ENCODE measurements at regions not wholly inside any gene's neighbourhood (a gene's known extent, or its start where the extent isn't known, plus 50 kb on each side); places are given as distances from the start of the nearest gene placed in this dataset.
A peak's percentile ranks its signal among the peaks of the same experiment; 100 is the strongest.
"Not testable (repeated sequence)": the region's sequence is repeated elsewhere in the genome, so short reads cannot be mapped to it uniquely, and the experiment has no call there.

DNA sequence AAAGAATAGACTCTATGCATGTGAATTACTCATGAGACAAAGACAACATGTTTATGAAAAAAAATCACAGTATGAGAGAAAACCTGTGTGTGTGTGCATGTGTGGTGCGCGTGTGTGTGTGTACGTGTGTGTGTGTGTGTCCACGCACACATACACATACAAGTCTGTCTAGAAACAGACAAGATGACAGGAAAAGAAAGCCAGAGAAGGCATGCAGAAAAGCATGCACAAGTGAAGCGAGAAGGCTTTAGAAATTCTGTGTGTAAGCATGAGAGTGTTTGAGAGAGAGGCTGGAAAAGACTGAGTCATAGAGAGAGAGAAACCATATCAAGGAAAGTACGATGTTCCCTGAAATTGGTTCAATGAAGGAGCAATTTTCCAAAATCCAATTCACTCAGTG, 566.4 kb upstream of the C16orf82 start:
- H3K27me3 ChIP-seq = no peaks in the 10 kb centered on the region
- TF ChIP-seq POLR2AphosphoS5 (IDR thresholded peaks at IDR 0.05; ENCODE audit: insufficient read depth in 1 of 2, low read depth in 1 of 2) = no peak
- TF ChIP-seq, protein P1, sequence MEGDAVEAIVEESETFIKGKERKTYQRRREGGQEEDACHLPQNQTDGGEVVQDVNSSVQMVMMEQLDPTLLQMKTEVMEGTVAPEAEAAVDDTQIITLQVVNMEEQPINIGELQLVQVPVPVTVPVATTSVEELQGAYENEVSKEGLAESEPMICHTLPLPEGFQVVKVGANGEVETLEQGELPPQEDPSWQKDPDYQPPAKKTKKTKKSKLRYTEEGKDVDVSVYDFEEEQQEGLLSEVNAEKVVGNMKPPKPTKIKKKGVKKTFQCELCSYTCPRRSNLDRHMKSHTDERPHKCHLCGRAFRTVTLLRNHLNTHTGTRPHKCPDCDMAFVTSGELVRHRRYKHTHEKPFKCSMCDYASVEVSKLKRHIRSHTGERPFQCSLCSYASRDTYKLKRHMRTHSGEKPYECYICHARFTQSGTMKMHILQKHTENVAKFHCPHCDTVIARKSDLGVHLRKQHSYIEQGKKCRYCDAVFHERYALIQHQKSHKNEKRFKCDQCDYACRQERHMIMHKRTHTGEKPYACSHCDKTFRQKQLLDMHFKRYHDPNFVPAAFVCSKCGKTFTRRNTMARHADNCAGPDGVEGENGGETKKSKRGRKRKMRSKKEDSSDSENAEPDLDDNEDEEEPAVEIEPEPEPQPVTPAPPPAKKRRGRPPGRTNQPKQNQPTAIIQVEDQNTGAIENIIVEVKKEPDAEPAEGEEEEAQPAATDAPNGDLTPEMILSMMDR (IDR thresholded peaks at IDR 0.05) = no peak
- TF ChIP-seq POLR2A (IDR thresholded peaks at IDR 0.05) = no peak
- intact Hi-C loops (cut with DNase I) = no loop called here
- DNase-seq (ENCODE audit: extremely low spot score in 2 of 2) = no peak
- no peaks in the 10 kb centered on the region for H3K9me3 ChIP-seq
- no peaks in the 10 kb centered on the region for H3K4me1 ChIP-seq
- no peaks in the 10 kb centered on the region for H3K36me3 ChIP-seq
- no peak overlapping the region for H3K4me3 ChIP-seq
- no peak overlapping the region for H3K27ac ChIP-seq

DNA sequence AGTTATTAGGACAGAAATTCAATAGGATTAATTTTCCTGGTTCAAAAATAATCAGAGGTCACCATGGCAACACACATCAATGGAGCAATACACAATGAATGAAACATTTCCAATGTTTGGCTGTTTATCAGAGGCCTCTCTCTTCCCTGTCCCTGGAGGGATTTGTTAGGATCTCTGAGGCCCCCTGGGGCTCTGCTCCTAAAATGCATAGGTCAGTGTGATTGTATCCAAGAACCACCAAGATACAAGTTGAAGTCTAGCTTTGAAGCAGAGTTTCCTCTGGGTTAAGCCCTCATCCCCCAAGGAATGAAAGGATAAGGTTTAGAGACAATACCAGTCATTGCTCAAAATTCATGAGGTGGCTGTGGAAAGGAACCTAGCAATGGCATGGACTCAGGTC, 561.2 kb upstream of the C16orf82 start:
- Histone ChIP-seq H3K27me3 (no peaks in the 10 kb centered on the region), H3K36me3 (no peaks in the 10 kb centered on the region), H3K4me3 (no peak overlapping the region), H3K4me1 (no peaks in the 10 kb centered on the region), H3K9me3 (no peaks in the 10 kb centered on the region), H3K27ac (no peak overlapping the region)
- peak in 1 of 2 donors; percentile 4 for DNase-seq (ENCODE audit: extremely low spot score in 2 of 2)
- intact Hi-C loops (cut with DNase I) = no loop called here
- TF ChIP-seq POLR2A (IDR thresholded peaks at IDR 0.05) (no peak), POLR2AphosphoS5 (IDR thresholded peaks at IDR 0.05; ENCODE audit: insufficient read depth in 1 of 2, low read depth in 1 of 2) (no peak)
- TF ChIP-seq, protein P1 (IDR thresholded peaks at IDR 0.05) = no peak

DNA sequence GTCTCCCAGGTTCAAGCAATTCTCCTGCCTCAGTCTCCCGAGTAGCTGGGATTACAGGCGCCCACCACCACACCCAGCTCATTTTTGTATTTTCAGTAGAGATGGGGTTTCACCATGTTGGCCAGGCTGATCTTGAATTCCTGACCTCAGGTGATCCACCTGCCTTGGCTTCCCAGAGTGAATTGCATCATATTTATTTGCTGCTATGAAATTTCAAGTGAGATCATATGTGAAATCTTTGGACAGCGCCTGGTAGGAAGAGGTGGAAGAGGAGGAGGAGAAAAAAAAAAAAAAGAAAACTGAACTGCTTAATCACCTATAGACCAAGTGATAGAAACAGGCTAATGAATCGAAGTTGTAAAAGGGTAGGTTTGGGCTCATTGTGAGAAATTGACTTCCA, 557.8 kb upstream of the C16orf82 start:
- DNase-seq (ENCODE audit: extremely low spot score in 2 of 2); H3K27me3 ChIP-seq; H3K27ac ChIP-seq; H3K4me1 ChIP-seq; intact Hi-C loops (cut with DNase I); H3K36me3 ChIP-seq; H3K9me3 ChIP-seq; H3K4me3 ChIP-seq: not testable (repeated sequence)

DNA sequence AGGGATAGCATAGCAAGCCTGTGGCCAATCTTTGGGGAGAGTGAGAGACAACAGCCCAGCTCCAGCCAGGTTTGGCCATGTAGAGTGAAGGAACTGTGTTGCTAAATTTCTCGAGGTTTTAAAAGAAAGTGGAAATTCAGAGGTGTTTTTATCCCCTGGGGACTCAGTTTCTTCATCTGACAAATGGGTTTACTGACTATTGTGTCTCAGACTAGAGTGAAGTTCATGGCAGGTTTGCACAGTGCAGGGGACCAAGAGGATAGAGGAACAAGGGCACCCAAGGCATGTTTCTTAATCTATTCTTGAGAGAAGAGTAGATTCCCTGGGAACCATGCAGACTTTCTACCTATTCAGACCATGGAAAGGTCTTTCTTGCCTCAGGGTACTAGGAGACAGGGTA, 555.8 kb upstream of the C16orf82 start:
- Histone ChIP-seq H3K36me3 (no peaks in the 10 kb centered on the region), H3K4me3 (no peak overlapping the region), H3K27ac (no peak overlapping the region), H3K9me3 (no peaks in the 10 kb centered on the region), H3K4me1 (no peaks in the 10 kb centered on the region), H3K27me3 (no peaks in the 10 kb centered on the region)
- TF ChIP-seq, protein P1 (IDR thresholded peaks at IDR 0.05) = no peak
- TF ChIP-seq POLR2AphosphoS5 (IDR thresholded peaks at IDR 0.05; ENCODE audit: insufficient read depth in 1 of 2, low read depth in 1 of 2) = no peak
- TF ChIP-seq POLR2A (IDR thresholded peaks at IDR 0.05) = no peak
- DNase-seq (ENCODE audit: extremely low spot score in 2 of 2) = peak in 1 of 2 donors; percentile 9
- intact Hi-C loops (cut with DNase I) = no loop called here

DNA sequence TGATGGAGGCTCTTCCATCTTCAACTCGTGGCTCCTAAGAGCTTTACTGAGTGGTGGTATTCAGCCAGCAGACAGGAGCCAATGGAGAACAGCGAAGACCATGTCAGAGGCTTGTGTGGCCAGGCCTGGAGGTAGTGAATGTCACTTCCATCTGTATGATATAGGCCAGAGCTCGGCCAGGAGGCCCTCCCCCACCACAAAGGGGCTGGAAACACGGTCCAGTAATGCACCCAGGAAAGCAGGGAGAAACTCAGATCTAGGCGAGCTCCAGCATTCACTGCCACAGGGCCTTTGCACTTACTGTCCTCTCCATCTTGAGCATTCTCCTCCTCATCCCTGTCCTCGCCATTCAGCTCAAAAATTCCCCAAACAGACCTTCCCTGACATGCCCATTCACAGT, 555.3 kb upstream of the C16orf82 start:
- Histone ChIP-seq H3K36me3 (no peaks in the 10 kb centered on the region), H3K4me3 (no peak overlapping the region), H3K4me1 (no peaks in the 10 kb centered on the region), H3K27me3 (no peaks in the 10 kb centered on the region), H3K9me3 (no peaks in the 10 kb centered on the region), H3K27ac (no peak overlapping the region)
- peak in 1 of 2 donors; percentile 77 for DNase-seq (ENCODE audit: extremely low spot score in 2 of 2)
- TF ChIP-seq, protein P1 (IDR thresholded peaks at IDR 0.05) = no peak
- intact Hi-C loops (cut with DNase I) = no loop called here

DNA sequence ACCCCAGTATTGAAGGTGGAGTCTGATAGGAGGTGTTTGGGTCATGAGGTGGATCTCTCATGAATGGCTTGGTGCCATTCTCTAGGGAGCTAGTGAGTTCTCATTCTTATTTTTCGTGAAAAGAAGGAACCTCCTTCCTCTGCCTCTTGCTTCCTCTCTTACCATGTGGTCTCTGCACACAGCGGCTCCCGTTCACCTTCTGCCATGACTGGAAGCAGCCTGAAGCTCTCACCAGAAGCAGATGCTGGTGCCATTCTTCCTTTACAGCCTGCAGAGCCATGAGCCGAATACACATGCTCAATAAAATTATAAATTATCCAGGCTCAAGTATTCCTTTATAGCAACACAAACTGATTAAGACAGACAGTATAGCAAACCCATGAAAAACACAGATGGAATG, 545.1 kb upstream of the C16orf82 start:
- H3K27me3 ChIP-seq = no peaks in the 10 kb centered on the region

More for the DNA sequence above, 545.1 kb upstream of the C16orf82 start:
- intact Hi-C loops (cut with DNase I) = no loop called here
- Histone ChIP-seq H3K36me3 (no peaks in the 10 kb centered on the region), H3K27ac (no peak overlapping the region), H3K9me3 (no peaks in the 10 kb centered on the region), H3K4me3 (no peak overlapping the region), H3K4me1 (no peaks in the 10 kb centered on the region)
- DNase-seq (ENCODE audit: extremely low spot score in 2 of 2) = peak in 1 of 2 donors; percentile 7
- TF ChIP-seq POLR2AphosphoS5 (IDR thresholded peaks at IDR 0.05; ENCODE audit: insufficient read depth in 1 of 2, low read depth in 1 of 2) (no peak), POLR2A (IDR thresholded peaks at IDR 0.05) (no peak)
- TF ChIP-seq, protein P1 (IDR thresholded peaks at IDR 0.05) = no peak

Data from vagina (tissue), 2 donors.